ENCODE measurements at regions not wholly inside any gene's neighbourhood (a gene's known extent, or its start where the extent isn't known, plus 50 kb on each side); places are given as distances from the start of the nearest gene placed in this dataset.

DNA sequence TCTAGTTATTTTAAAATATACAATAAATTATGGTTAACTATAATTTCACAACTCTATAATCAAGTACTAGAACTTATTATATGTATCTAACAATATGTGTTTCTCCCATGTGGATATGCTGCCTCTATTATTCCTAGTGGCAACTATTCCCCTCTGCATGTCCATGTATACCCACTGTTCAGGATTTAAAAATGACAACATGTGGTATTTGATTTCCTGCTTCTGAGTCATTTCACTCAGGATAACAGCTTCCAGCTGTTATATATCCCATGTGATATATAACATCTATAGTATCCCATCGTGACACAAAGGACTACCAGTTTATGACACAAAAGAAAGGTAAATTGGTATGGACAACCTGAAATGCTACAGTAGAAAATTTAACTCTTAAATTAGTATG, 167.4 kb upstream of the TACR3 start:
- H3K36me3 ChIP-seq = no peaks in the 10 kb centered on the region
- no peaks in the 10 kb centered on the region for H3K9me3 ChIP-seq
- intact Hi-C loops (cut with DNase I) = no loop called here
- DNase-seq = no peak
- H3K27me3 ChIP-seq = no peaks in the 10 kb centered on the region
- H3K27ac ChIP-seq = no peak overlapping the region
- TF ChIP-seq POLR2A (IDR thresholded peaks at IDR 0.05) (no peak), EP300 (IDR thresholded peaks at IDR 0.05) (no peak)
- TF ChIP-seq, protein P1, sequence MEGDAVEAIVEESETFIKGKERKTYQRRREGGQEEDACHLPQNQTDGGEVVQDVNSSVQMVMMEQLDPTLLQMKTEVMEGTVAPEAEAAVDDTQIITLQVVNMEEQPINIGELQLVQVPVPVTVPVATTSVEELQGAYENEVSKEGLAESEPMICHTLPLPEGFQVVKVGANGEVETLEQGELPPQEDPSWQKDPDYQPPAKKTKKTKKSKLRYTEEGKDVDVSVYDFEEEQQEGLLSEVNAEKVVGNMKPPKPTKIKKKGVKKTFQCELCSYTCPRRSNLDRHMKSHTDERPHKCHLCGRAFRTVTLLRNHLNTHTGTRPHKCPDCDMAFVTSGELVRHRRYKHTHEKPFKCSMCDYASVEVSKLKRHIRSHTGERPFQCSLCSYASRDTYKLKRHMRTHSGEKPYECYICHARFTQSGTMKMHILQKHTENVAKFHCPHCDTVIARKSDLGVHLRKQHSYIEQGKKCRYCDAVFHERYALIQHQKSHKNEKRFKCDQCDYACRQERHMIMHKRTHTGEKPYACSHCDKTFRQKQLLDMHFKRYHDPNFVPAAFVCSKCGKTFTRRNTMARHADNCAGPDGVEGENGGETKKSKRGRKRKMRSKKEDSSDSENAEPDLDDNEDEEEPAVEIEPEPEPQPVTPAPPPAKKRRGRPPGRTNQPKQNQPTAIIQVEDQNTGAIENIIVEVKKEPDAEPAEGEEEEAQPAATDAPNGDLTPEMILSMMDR (IDR thresholded peaks at IDR 0.05) = no peak
- no peak overlapping the region for H3K4me3 ChIP-seq
- 82 to 84% (median 82%) methylated on average over 1 of the region's 1 CpG for WGBS, 3 donors
- H3K4me1 ChIP-seq (ENCODE audit: insufficient read depth) = no peaks in the 10 kb centered on the region

DNA sequence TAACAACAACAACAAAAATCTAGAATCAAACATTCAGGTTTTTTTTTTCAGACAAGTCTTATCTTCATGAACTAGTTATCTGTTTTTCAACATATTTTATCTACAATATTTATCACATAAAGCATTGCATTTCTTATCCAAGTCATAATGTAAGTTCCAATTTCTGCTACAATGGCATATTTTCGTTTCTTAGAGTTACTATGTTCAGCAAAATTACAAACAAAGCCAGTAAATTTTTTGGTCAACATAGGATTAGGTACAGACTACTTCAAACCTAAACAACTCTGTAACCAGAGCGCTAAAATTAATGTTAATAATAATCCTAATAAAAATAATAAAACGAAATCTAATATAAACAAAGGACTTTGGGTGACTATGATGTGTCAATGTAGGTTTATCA, 165.4 kb upstream of the TACR3 start:
- DNase-seq = no peak
- Histone ChIP-seq H3K4me1 (ENCODE audit: insufficient read depth) (no peaks in the 10 kb centered on the region), H3K4me3 (no peak overlapping the region), H3K36me3 (no peaks in the 10 kb centered on the region), H3K27me3 (no peaks in the 10 kb centered on the region), H3K27ac (no peak overlapping the region), H3K9me3 (no peaks in the 10 kb centered on the region)
- intact Hi-C loops (cut with DNase I) = no loop called here
- WGBS, 3 donors = 40 to 64% (median 47%) methylated on average over 3 of the region's 3 CpGs
- no peak for TF ChIP-seq EP300 (IDR thresholded peaks at IDR 0.05)
- TF ChIP-seq, protein P1 (IDR thresholded peaks at IDR 0.05) = no peak
- no peak for TF ChIP-seq POLR2A (IDR thresholded peaks at IDR 0.05)

DNA sequence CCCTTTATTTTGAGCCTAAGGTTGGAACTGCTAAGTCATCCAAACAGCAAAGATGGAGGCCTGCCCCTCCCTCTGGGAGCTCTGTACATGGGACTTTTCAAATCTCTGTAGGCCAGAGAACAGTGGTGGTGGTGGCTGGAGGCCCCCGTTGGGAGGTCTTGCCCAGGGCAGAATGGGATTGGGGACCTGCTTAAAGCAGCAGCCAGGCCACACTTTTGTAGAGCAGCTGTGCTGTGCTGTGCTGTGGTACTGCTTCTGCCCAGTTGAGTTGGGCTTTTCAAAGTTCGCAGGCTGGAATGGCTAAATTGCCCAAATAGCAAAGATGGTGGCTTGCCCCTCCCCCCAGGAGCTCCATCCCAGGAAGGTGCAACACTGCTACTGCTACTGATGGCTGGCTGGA, 147.5 kb upstream of the TACR3 start:
- TF ChIP-seq EP300 (IDR thresholded peaks at IDR 0.05) (no peak), POLR2A (IDR thresholded peaks at IDR 0.05) (no peak)
- TF ChIP-seq, protein P1 (IDR thresholded peaks at IDR 0.05) = no peak
- WGBS, 3 donors = 85 to 90% (median 85%) methylated on average over 2 of the region's 2 CpGs
- Histone ChIP-seq H3K27me3 (peaks cover 4% of the 10 kb centered on the region), H3K4me3 (no peak overlapping the region), H3K27ac (no peak overlapping the region), H3K4me1 (ENCODE audit: insufficient read depth) (no peaks in the 10 kb centered on the region), H3K36me3 (no peaks in the 10 kb centered on the region), H3K9me3 (no peaks in the 10 kb centered on the region)
- DNase-seq = no peak
- intact Hi-C loops (cut with DNase I) = no loop called here

DNA sequence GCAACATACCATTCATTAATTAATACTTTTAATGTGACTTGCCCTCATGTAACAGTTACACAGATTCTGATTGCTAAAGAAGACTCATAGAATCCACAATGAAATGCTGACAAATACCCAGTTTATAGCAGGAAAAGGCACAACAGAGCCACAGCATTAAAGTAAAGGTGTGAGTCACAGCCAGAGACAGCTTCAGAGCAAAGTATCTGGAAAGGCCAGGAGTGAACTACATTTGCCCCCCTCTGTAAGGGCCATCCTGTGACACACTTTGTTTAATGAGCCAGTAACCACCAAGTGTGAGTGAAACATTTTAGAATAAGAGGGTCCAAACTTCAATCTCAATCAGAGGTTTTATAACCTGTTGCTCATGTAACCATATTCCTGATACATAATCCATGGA, 133.8 kb upstream of the TACR3 start:
- TF ChIP-seq POLR2A (IDR thresholded peaks at IDR 0.05) (no peak), EP300 (IDR thresholded peaks at IDR 0.05) (no peak)
- TF ChIP-seq, protein P1 (IDR thresholded peaks at IDR 0.05) = no peak
- intact Hi-C loops (cut with DNase I) = no loop called here
- Histone ChIP-seq H3K27me3 (no peaks in the 10 kb centered on the region), H3K36me3 (no peaks in the 10 kb centered on the region), H3K4me1 (ENCODE audit: insufficient read depth) (no peaks in the 10 kb centered on the region), H3K27ac (no peak overlapping the region), H3K9me3 (no peaks in the 10 kb centered on the region), H3K4me3 (no peak overlapping the region)
- DNase-seq = no peak

DNA sequence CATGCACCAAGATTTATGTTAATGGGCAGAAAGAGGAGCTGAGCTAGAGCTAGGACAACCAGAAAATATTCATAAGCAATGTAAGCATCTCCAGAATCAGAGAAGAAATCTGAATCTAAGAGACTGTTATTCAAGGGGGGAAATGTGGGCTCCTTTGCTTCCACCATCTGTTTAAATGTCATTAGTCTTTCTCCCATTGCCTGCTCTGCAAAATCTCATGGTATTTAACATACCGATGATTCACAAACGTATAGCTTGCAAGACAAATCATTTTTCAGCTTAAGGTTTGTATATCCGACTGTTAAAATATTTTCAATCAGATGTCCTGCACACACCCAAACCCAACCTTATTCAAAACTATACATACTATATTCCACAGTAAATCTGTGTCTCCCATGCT, 133.4 kb upstream of the TACR3 start:
- WGBS, 3 donors = 82 to 86% (median 83%) methylated on average over 3 of the region's 3 CpGs
- no peak overlapping the region for H3K4me3 ChIP-seq
- no peaks in the 10 kb centered on the region for H3K9me3 ChIP-seq
- intact Hi-C loops (cut with DNase I) = no loop called here
- H3K36me3 ChIP-seq = no peaks in the 10 kb centered on the region
- TF ChIP-seq POLR2A (IDR thresholded peaks at IDR 0.05) (no peak), EP300 (IDR thresholded peaks at IDR 0.05) (no peak)
- TF ChIP-seq, protein P1 (IDR thresholded peaks at IDR 0.05) = no peak
- no peak overlapping the region for H3K27ac ChIP-seq
- no peaks in the 10 kb centered on the region for H3K27me3 ChIP-seq
- DNase-seq = no peak
- H3K4me1 ChIP-seq (ENCODE audit: insufficient read depth) = no peaks in the 10 kb centered on the region

All from ovary (tissue), 7 donors.